Kasumi-1 (cell line): ENCODE measurements at regions not wholly inside any gene's neighbourhood (a gene's known extent, or its start where the extent isn't known, plus 50 kb on each side); places are given as distances from the start of the nearest gene placed in this dataset.
"Not testable (repeated sequence)": the region's sequence is repeated elsewhere in the genome, so short reads cannot be mapped to it uniquely, and the experiment has no call there.

Experiments used
- DNase-seq, 2 experiments: peaks; one replicate each; lab custom pipeline; 2025; lab: John Stamatoyannopoulos, UW

GRCh38 chr14:106308839-106309389, 782.5 kb downstream of the TMEM121 start:
- peak in 1 of 2 experiments; percentile 13 for DNase-seq

DNA sequence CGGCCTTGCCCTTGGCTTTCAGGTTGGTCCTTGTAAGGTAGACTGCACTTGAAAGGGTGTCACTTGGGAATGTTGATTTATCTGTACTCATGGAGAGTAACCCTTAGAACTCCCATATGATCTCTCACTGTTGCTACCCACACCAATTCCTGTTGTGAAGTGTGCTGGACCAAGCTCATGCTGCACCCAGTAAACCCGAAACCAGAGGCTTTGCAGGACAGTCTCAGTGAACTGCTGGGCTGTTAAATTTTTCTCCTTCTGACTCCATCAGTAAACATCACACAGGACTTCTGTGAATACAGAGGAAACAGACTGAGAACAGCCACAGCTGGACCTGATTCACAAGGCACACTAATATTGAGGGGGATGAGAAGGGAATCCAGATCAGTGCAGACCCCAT, 783.0 kb downstream of the TMEM121 start:
- DNase-seq: no peak

DNA sequence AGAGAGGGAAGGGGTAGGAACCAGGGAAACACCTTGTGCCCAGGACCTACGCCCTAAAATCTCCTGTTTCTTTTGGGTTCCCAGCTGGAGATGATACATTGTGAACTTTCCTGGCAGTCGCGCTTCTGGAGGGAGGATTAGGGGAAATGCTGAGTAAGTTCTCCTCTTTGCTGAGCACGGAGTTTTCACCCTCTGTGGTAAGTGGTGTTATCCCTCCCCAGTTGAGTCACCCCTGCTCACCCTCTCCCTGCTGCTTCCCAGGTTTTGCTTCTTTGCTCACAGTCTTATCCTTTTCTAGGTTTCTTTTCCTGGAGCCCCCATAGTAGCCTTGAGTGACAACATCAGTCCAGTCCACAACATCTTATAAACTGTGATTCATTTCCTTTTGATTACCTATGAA, 789.1 kb downstream of the TMEM121 start:
- DNase-seq: no peak

- DNase-seq: no peak
Observed at GRCh38 chr14:106317593-106317992, 791.2 kb downstream of the TMEM121 start.

DNA sequence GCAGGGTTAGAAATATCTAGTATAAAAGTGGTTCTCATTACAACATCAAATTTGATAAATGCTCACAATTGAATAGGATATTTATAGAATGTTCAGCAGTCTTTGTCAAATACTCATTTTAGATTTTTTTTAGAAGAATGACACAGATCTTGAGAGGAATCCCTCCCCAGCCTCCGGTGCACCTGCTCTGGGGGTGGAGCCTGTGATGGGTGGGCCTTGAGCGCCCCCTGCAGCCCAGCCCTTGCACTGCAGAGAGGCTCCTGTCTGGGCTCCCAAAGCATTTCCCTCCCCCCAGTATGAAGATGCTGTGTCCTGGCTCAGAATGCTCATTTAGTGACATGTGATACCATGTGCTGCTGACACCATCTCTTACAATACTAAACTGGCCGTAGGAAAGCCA, 792.3 kb downstream of the TMEM121 start:
- peak in 1 of 2 experiments; percentile 5 for DNase-seq

DNA sequence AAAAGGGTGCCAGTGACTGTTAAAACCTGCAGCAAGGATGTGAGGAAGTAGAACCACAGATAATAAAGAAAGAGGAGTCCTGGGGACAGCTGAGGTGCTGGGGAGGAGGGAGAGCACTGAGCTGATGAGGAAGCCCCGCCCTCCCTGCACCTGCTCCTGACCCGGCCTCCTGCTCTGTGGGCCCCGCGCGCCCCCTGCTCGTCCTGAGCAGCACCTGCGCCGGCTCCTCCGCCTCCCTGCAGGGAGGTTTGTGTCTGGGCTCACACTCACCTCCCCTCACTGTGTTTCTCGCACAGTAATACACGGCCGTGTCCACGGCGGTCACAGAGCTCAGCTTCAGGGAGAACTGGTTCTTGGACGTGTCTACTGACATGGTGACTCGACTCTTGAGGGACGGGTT, 797.6 kb downstream of the TMEM121 start:
- peak in 1 of 2 experiments; percentile 1 for DNase-seq

DNA sequence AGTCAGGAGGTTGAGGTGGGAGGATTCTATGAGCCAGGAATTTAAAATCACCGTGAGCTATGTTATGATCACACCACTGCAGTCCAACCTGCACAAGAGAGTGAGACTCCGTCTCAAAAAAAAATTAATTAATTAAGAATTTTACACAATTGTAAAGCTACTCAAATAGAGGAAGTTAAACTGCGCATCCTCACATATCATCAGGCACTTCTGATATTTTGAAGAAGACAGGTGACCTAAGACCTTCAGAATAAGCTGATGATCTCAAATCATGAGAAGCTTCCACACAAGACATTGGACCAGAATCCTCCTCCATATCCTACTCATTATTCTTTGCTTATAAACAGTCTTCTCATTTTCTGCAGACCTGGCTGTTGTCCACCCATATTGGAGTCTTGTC, 800.9 kb downstream of the TMEM121 start:
- DNase-seq: no peak

GRCh38 chr14:106327702-106328353, 801.4 kb downstream of the TMEM121 start:
- DNase-seq: not testable (repeated sequence)

DNA sequence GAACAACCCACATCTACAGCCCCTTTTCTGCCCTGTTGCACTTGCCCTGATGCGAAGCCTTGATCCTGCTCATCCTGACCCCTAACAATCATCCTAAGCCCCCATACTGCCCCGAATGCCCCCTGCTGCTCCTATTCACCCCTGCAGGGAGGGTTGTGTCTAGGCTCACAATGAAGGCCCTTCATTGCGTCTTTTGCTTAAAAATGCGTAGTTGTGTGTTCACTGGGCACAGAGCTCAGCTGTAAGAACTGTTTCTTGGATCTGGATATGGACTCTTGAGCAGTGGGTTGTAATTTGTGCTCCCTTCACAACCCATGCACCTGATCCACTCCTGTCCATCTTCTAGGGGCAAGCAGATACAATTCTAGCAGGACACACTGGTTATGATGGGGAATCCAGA, 802.9 kb downstream of the TMEM121 start:
- DNase-seq: not testable (repeated sequence)

GRCh38 chr14:106329987-106330774, 803.8 kb downstream of the TMEM121 start:
- not testable (repeated sequence) for DNase-seq

GRCh38 chr14:106334428-106335109, 808.2 kb downstream of the TMEM121 start:
- not testable (repeated sequence) for DNase-seq

DNA sequence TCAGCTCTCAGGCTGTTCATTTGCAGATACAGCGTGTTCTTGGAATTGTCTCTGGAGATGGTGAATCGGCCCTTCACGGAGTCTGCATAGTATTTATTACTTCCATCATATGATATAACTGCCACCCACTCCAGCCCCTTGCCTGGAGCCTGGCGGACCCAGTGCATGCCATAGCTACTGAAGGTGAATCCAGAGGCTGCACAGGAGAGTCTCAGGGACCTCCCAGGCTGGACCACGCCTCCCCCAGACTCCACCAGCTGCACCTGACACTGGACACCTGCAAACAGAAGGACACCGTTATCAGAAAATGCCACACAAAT, 808.7 kb downstream of the TMEM121 start:
- DNase-seq: not testable (repeated sequence)

- DNase-seq: not testable (repeated sequence)
Observed at GRCh38 chr14:106338775-106339174, 812.4 kb downstream of the TMEM121 start.

GRCh38 chr14:106340658-106341057, 814.3 kb downstream of the TMEM121 start:
- not testable (repeated sequence) for DNase-seq

- DNase-seq: not testable (repeated sequence)
Observed at GRCh38 chr14:106341161-106341560, 814.8 kb downstream of the TMEM121 start.

DNA sequence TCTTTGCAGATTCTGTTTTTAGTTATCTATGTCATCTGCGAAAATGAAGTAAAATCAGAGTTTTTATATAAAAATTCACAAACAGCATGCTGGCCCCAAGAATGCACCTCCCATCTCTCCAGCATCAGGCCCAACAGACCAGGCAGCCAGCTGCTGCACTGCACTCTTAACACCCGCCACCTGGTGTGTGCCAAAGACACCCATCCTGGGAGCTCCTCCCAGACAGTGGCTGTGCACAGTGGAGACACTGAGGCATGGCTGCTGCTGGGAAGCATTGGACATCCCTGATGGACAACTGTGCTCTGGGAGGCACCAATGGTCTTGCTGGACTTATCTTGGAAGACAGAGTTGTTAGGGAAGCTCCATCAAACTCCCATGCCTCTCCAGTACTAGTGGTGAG, 817.2 kb downstream of the TMEM121 start:
- DNase-seq: no peak

GRCh38 chr14:106344065-106344614, 817.8 kb downstream of the TMEM121 start:
- not testable (repeated sequence) for DNase-seq

GRCh38 chr14:106344791-106345479, 818.6 kb downstream of the TMEM121 start:
- not testable (repeated sequence) for DNase-seq

GRCh38 chr14:106346084-106346483, 819.7 kb downstream of the TMEM121 start:
- no peak for DNase-seq

DNA sequence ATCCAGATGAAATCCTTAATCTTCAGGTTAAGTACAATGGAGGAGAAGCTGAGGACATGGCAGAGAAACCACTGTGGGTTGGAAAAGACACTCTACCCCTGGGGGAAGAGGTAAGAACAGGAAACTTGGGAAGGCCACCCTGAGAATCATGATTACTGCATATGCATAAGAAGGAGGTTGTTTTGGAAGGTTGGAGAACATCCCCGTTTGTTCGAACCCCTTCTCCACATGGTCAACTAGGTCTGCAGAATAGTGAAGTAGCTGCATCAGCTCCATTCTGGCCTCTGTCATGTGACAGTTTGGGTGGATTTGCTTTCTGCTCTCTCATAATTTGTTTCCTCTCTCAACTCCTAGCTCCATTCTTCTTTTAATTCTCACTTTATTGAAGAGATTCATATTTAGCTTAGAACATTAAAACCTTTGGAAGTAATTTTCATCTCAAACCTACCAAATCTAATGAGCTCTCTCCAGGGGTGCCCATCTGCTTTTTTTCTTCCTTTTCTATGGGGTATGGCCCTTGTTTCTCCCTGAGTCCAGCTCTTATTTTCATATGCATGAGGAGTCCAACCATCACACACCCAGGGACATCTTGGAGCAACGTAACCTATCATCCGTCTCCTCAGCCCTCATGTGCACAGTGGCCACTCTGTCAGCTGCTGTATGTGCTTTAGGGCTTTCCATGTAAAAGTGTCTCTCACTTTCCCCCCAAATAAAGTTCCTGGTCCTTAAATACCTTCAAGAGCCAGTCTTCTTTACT, 820.3 kb downstream of the TMEM121 start:
- DNase-seq: no peak

DNA sequence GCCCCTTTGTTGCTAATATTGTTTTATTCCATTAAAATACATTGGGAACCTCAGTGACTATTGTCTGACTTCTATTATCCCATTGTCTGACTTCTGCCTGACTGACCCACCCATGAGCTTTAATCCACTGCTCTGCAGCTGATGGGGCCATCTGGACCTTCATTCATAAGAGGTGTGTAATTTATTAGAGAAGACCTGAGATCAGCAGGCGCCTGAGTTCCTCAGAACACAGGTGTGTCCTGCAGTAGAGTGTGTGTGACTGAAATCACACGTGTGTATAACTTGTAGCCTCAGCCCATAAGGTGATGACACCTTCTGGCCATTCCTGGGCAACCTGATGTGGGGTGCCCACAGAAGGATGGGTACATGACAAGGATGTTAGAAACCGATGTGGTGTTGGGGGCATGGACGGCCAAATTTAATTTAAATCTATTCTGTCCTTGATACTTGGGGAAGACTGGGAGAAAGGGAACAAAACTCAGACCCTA, 821.0 kb downstream of the TMEM121 start:
- no peak for DNase-seq
